A549 (cell line): ENCODE measurements at regions not wholly inside any gene's neighbourhood (a gene's known extent, or its start where the extent isn't known, plus 50 kb on each side); places are given as distances from the start of the nearest gene placed in this dataset.

Source experiments
- CHD2 ChIP-seq: fragments of 150-350 bp; IDR thresholded peaks from 2 replicates; pipeline ENCODE4 v1.6.1; 2014; ENCODE audit warnings: low read length; ENCODE audit not compliant: partially characterized antibody
- FOXS1 ChIP-seq: fragments of 250-450 bp; sonication (Bioruptor Pico); IDR thresholded peaks from 2 replicates; pipeline ENCODE4 v1.5.0; 2020; ENCODE audit warnings: mild to moderate bottlenecking, moderate library complexity
- HOXA7 ChIP-seq: fragments of 250-450 bp; sonication (Bioruptor Pico); IDR thresholded peaks from 2 replicates; pipeline ENCODE4 v1.5.0; 2020; ENCODE audit warnings: mild to moderate bottlenecking, moderate library complexity
- MAZ ChIP-seq: fragments of 150-350 bp; IDR thresholded peaks from 2 replicates; pipeline ENCODE4 v1.6.1; 2014; ENCODE audit warnings: antibody characterized with exemption, low read depth, low read length, borderline replicate concordance
- MYC ChIP-seq: IDR thresholded peaks from 2 replicates; pipeline ENCODE4 v1.6.1; 2012; ENCODE audit warnings: mild to moderate bottlenecking, inconsistent platforms, low read length, improper control_type of control experiment, borderline replicate concordance
- POLR2A ChIP-seq: IDR thresholded peaks from 2 replicates; pipeline ENCODE4 v1.6.1; 2012; ENCODE audit warnings: mild to moderate bottlenecking, low read length
- TFCP2L1 ChIP-seq: fragments of 250-450 bp; sonication (Bioruptor Pico); IDR thresholded peaks from 2 replicates; pipeline ENCODE4 v1.5.0; 2021; ENCODE audit warnings: mild to moderate bottlenecking
- TF ChIP-seq, protein P1 (sequence below): fragments of >200 bp; sonication (Bioruptor Twin); formaldehyde crosslinking; IDR thresholded peaks from 3 replicates; pipeline ENCODE4 v1.5.1; 2016
- TF ChIP-seq, protein P2 (sequence below): IDR thresholded peaks from 2 replicates; pipeline ENCODE4 v1.6.1; 2012

DNA sequence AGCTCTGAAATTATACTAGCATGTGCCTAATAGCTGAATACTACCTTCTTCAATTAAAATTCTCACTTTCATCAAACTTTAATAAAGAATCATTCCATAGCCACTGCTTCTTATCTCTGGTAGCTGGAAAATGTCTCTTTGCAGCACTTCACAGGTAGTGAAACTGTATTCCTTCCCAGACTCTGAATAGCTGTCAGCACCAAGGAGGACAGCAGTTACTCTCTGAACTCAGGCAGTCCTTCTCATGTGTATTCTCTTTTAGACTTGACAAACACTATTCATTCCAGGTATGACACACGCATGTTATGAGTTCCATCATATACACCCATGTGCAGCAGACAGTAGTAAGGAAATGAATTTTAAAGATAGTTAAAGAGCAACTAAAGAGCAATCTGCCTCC, 627.1 kb downstream of the EFNA5 start:
- no peak for TF ChIP-seq POLR2A
- TF ChIP-seq, protein P1, sequence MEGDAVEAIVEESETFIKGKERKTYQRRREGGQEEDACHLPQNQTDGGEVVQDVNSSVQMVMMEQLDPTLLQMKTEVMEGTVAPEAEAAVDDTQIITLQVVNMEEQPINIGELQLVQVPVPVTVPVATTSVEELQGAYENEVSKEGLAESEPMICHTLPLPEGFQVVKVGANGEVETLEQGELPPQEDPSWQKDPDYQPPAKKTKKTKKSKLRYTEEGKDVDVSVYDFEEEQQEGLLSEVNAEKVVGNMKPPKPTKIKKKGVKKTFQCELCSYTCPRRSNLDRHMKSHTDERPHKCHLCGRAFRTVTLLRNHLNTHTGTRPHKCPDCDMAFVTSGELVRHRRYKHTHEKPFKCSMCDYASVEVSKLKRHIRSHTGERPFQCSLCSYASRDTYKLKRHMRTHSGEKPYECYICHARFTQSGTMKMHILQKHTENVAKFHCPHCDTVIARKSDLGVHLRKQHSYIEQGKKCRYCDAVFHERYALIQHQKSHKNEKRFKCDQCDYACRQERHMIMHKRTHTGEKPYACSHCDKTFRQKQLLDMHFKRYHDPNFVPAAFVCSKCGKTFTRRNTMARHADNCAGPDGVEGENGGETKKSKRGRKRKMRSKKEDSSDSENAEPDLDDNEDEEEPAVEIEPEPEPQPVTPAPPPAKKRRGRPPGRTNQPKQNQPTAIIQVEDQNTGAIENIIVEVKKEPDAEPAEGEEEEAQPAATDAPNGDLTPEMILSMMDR: no peak
- TF ChIP-seq, protein P2, sequence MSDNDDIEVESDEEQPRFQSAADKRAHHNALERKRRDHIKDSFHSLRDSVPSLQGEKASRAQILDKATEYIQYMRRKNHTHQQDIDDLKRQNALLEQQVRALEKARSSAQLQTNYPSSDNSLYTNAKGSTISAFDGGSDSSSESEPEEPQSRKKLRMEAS: no peak
- no peak for TF ChIP-seq MYC
- TF ChIP-seq MAZ: no peak
- no peak for TF ChIP-seq FOXS1 (CRISPR knock-in tag)
- no peak for TF ChIP-seq TFCP2L1
- TF ChIP-seq HOXA7 (CRISPR knock-in tag): no peak
- no peak for TF ChIP-seq CHD2
